ENCODE measurements at regions not wholly inside any gene's neighbourhood (a gene's known extent, or its start where the extent isn't known, plus 50 kb on each side); places are given as distances from the start of the nearest gene placed in this dataset.

DNA sequence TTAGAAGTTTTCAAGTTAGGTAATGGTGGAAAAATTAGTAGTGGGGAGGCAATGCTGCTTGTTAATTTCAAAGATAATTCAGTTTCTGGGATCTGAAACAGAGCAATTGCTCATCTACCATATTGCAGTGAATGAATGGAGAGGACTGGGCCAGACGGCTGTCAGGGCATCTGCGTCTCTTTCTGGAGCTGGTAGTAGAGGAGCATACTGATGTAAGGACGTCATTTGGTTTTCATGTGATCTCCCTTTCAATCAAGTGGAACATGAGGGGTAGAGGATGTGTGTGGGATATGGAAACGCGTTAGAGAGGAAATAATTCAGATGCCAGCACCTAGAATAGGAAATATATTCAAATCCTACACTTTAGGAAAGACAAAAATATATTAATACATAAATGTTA lies 490.3 kb downstream of the ADCYAP1 start:
- H3K4me1 ChIP-seq (ENCODE audit: low read length): no peaks in the 10 kb centered on the region
- H3K9me3 ChIP-seq (replicated peaks; ENCODE audit: insufficient read depth, low read length): no peaks in the 10 kb centered on the region
- no peak for DNase-seq
- H4K20me1 ChIP-seq (ENCODE audit: insufficient read depth, low read length): no peaks in the 10 kb centered on the region
- H3K9ac ChIP-seq (ENCODE audit: low read length): no peak overlapping the region
- no peaks in the 10 kb centered on the region for H3K79me2 ChIP-seq (ENCODE audit: low read length)
- H3K36me3 ChIP-seq (replicated peaks; ENCODE audit: insufficient read depth, low read length): no peaks in the 10 kb centered on the region
- H3K27me3 ChIP-seq (replicated peaks; ENCODE audit: insufficient read depth, low read length): no peaks in the 10 kb centered on the region
- no peaks in the 10 kb centered on the region for H3F3A ChIP-seq (ENCODE audit: insufficient read depth, low read length)
- H3K4me3 ChIP-seq (ENCODE audit: low read length): no peak overlapping the region
- TF ChIP-seq EZH2 (optimal IDR thresholded peaks at IDR 0.05; ENCODE audit: low read depth, low read length) (no peak), CTCF (IDR thresholded peaks at IDR 0.05; ENCODE audit: low read length) (no peak), EZH2phosphoT487 (IDR thresholded peaks at IDR 0.05; ENCODE audit: low read length) (no peak)
- no peaks in the 10 kb centered on the region for H3K9me2 ChIP-seq (replicated peaks; ENCODE audit: insufficient read depth, low read length)
- H2AFZ ChIP-seq (ENCODE audit: low read length): no peak overlapping the region
- no peak overlapping the region for H3K4me2 ChIP-seq (ENCODE audit: low read depth, low read length)
- H3K27ac ChIP-seq (ENCODE audit: low read length): no peak overlapping the region

GRCh38 chr18:1408376-1408775 lies 503.7 kb downstream of the ADCYAP1 start:
- TF ChIP-seq EZH2 (optimal IDR thresholded peaks at IDR 0.05; ENCODE audit: low read depth, low read length): no peak
- TF ChIP-seq CTCF (IDR thresholded peaks at IDR 0.05; ENCODE audit: low read length): no peak
- TF ChIP-seq EZH2phosphoT487 (IDR thresholded peaks at IDR 0.05; ENCODE audit: low read length): no peak

DNA sequence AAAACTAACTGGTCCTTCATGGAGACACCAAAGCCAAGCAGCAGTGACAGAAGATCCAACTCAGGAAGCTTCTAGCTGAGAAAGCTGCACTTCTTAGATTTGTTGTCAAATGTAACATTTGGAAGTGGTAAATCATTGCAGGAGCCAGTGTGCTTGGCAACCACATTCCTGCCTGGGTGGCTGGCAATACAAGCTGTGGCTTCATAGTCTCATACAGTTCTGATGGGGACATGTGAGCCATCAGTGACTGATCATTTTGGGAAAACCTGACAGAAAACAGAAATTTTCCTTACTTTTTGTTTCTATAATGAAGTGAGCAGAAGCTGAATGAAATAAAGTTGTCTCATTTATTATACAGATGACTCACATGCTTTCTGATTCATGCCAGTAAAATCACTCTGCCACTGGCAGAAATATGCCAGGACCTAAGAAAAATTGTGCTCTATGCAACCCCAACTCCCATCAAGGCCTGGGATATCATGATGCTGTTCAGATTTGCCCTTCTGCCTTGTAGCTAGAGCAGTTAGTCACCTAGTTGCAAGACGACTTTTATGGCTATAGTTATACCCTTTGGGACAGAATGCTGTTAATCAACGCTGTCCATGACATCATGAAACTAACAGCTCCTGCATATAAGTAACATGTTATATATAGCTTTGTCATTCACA lies 508.1 kb downstream of the ADCYAP1 start:
- H3K27me3 ChIP-seq (replicated peaks; ENCODE audit: insufficient read depth, low read length): no peaks in the 10 kb centered on the region
- no peaks in the 10 kb centered on the region for H3K9me3 ChIP-seq (replicated peaks; ENCODE audit: insufficient read depth, low read length)
- no peaks in the 10 kb centered on the region for H3K36me3 ChIP-seq (replicated peaks; ENCODE audit: insufficient read depth, low read length)
- H3K4me2 ChIP-seq (ENCODE audit: low read depth, low read length): no peak overlapping the region
- TF ChIP-seq EZH2phosphoT487 (IDR thresholded peaks at IDR 0.05; ENCODE audit: low read length) (no peak), CTCF (IDR thresholded peaks at IDR 0.05; ENCODE audit: low read length) (no peak), EZH2 (optimal IDR thresholded peaks at IDR 0.05; ENCODE audit: low read depth, low read length) (no peak)
- no peak overlapping the region for H3K9ac ChIP-seq (ENCODE audit: low read length)
- no peaks in the 10 kb centered on the region for H3K9me2 ChIP-seq (replicated peaks; ENCODE audit: insufficient read depth, low read length)
- no peaks in the 10 kb centered on the region for H4K20me1 ChIP-seq (ENCODE audit: insufficient read depth, low read length)
- no peak for DNase-seq
- no peaks in the 10 kb centered on the region for H3K79me2 ChIP-seq (ENCODE audit: low read length)
- H2AFZ ChIP-seq (ENCODE audit: low read length): no peak overlapping the region
- H3K4me1 ChIP-seq (ENCODE audit: low read length): no peaks in the 10 kb centered on the region
- no peak overlapping the region for H3K4me3 ChIP-seq (ENCODE audit: low read length)
- no peak overlapping the region for H3K27ac ChIP-seq (ENCODE audit: low read length)
- H3F3A ChIP-seq (ENCODE audit: insufficient read depth, low read length): no peaks in the 10 kb centered on the region

More at GRCh38 chr18:1408376-1408775, 503.7 kb downstream of the ADCYAP1 start:
- no peak overlapping the region for H3K9ac ChIP-seq (ENCODE audit: low read length)
- H3F3A ChIP-seq (ENCODE audit: insufficient read depth, low read length): no peaks in the 10 kb centered on the region
- H3K4me2 ChIP-seq (ENCODE audit: low read depth, low read length): no peak overlapping the region
- H4K20me1 ChIP-seq (ENCODE audit: insufficient read depth, low read length): no peaks in the 10 kb centered on the region
- H3K27me3 ChIP-seq (replicated peaks; ENCODE audit: insufficient read depth, low read length): no peaks in the 10 kb centered on the region
- H3K4me3 ChIP-seq (ENCODE audit: low read length): no peak overlapping the region
- H3K79me2 ChIP-seq (ENCODE audit: low read length): no peaks in the 10 kb centered on the region
- no peak for DNase-seq
- H3K9me2 ChIP-seq (replicated peaks; ENCODE audit: insufficient read depth, low read length): no peaks in the 10 kb centered on the region
- H3K9me3 ChIP-seq (replicated peaks; ENCODE audit: insufficient read depth, low read length): no peaks in the 10 kb centered on the region
- H3K27ac ChIP-seq (ENCODE audit: low read length): no peak overlapping the region
- no peaks in the 10 kb centered on the region for H3K36me3 ChIP-seq (replicated peaks; ENCODE audit: insufficient read depth, low read length)
- no peaks in the 10 kb centered on the region for H3K4me1 ChIP-seq (ENCODE audit: low read length)
- no peak overlapping the region for H2AFZ ChIP-seq (ENCODE audit: low read length)
